ENCODE measurements at regions not wholly inside any gene's neighbourhood (a gene's known extent, or its start where the extent isn't known, plus 50 kb on each side); places are given as distances from the start of the nearest gene placed in this dataset.

DNA sequence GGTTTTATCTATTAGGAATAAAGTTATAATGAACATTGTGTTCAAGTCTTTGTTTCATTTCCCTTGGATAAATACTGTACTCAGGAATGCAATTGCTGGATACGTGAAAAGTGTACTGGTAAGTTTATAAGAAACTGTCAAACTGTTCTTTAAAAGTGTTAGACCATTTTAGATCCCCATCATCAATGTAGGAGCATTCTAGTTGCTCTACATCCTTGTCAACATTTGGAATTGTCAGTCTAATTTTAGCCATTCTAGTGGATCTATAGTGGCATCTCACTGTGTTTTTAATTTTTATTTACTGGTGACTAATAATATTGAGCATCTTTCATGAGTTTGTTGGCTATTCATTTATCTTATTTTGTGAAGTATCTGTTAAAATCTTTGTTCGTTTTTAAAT is 354.0 kb upstream of the NRP1 start:
- no peaks in the 10 kb centered on the region for H3K27me3 ChIP-seq (replicated peaks in 1 of 4; ENCODE audit: control extremely low read depth in 1 of 4, control insufficient read depth in 3 of 4, insufficient read depth in 4 of 4, low read length in 3 of 4)
- no CpG with 5 or more reads among the region's 2 CpGs for WGBS (ENCODE audit: insufficient coverage)
- no peaks in the 10 kb centered on the region for H3K79me2 ChIP-seq (ENCODE audit: control insufficient read depth, insufficient read depth, low read length)
- Mint-ChIP-seq H3K4me1 (no peaks in the 10 kb centered on the region), H3K4me3 (no peak overlapping the region), H3K27ac (no peak overlapping the region), H3K27me3 (no peaks in the 10 kb centered on the region), H3K9me3 (ENCODE audit: insufficient read depth) (peaks cover 15% of the 10 kb centered on the region)
- no peak overlapping the region for H3K9ac ChIP-seq (ENCODE audit: low read length)
- no peak overlapping the region for H3K4me2 ChIP-seq (replicated peaks; ENCODE audit: low read depth, low read length, poor library complexity, severe bottlenecking)
- H3K4me1 ChIP-seq (ENCODE audit: control insufficient read depth in 2 of 2, insufficient read depth in 2 of 2, low read length in 2 of 2) = no peaks in the 10 kb centered on the region
- H3K27ac ChIP-seq (ENCODE audit: low read length in 2 of 2) = no peak overlapping the region
- ATAC-seq (ENCODE audit: low read depth) (no peak), DNase-seq (no peak)
- H3K4me3 ChIP-seq (ENCODE audit: control extremely low read depth in 1 of 5, extremely low read depth in 1 of 5, insufficient read depth in 1 of 5, low read depth in 2 of 5, low read length in 4 of 5) = no peak overlapping the region
- TF ChIP-seq, protein P1, sequence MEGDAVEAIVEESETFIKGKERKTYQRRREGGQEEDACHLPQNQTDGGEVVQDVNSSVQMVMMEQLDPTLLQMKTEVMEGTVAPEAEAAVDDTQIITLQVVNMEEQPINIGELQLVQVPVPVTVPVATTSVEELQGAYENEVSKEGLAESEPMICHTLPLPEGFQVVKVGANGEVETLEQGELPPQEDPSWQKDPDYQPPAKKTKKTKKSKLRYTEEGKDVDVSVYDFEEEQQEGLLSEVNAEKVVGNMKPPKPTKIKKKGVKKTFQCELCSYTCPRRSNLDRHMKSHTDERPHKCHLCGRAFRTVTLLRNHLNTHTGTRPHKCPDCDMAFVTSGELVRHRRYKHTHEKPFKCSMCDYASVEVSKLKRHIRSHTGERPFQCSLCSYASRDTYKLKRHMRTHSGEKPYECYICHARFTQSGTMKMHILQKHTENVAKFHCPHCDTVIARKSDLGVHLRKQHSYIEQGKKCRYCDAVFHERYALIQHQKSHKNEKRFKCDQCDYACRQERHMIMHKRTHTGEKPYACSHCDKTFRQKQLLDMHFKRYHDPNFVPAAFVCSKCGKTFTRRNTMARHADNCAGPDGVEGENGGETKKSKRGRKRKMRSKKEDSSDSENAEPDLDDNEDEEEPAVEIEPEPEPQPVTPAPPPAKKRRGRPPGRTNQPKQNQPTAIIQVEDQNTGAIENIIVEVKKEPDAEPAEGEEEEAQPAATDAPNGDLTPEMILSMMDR (IDR thresholded peaks at IDR 0.05) = no peak
- TF ChIP-seq EZH2 (IDR thresholded peaks at IDR 0.05; ENCODE audit: borderline replicate concordance, insufficient read depth, low read depth, low read length, poor library complexity, severe bottlenecking) = no peak
- no peaks in the 10 kb centered on the region for H3K36me3 ChIP-seq (replicated peaks in 1 of 2; ENCODE audit: control extremely low read depth in 1 of 2, control insufficient read depth in 1 of 2, extremely low read depth in 1 of 2, insufficient read depth in 2 of 2, low read length in 1 of 2)
- POLR2A ChIA-PET = no interaction called here
- CTCF ChIA-PET = no interaction called here
- H2AFZ ChIP-seq (ENCODE audit: insufficient read depth, low read depth, low read length, poor library complexity, severe bottlenecking) = no peak overlapping the region
- peaks cover 0 to 3% (median 1%) of the 10 kb centered on the region in 3 donors for H3K9me3 ChIP-seq (ENCODE audit: control extremely low read depth in 1 of 3, control insufficient read depth in 2 of 3, insufficient read depth in 1 of 3, low read length in 2 of 3)
- H4K20me1 ChIP-seq (ENCODE audit: control insufficient read depth, insufficient read depth, low read length, poor library complexity, severe bottlenecking) = no peaks in the 10 kb centered on the region
- intact Hi-C loops (cut with micrococcal nuclease) = no loop called here

DNA sequence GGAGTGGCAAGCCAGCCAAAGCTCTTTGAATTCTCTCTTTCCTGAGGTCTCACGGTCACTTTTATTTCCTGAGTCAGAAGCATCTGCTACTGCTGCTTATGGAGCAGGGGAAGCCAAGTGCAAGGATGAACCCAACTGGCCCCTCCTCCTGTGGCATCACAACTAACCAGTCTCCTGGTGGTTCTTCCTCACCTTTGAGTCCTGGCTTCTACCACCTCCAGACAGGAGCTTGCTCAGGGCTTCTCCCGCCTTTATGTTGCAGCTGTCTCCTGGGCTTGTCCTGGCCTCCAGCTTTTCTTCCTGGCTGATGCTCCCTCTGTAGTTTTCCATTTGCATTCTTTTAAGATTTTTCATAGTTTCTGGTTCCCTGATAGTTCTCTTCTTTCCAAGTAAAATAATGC is 349.7 kb upstream of the NRP1 start:
- no peak overlapping the region for H3K9ac ChIP-seq (ENCODE audit: low read length)
- 93% methylated on average over 2 of the region's 2 CpGs for WGBS (ENCODE audit: insufficient coverage)
- H3K9me3 ChIP-seq (ENCODE audit: control extremely low read depth in 1 of 3, control insufficient read depth in 2 of 3, insufficient read depth in 1 of 3, low read length in 2 of 3) = peaks cover 0 to 3% (median 3%) of the 10 kb centered on the region in 3 donors
- H2AFZ ChIP-seq (ENCODE audit: insufficient read depth, low read depth, low read length, poor library complexity, severe bottlenecking) = no peak overlapping the region
- Mint-ChIP-seq H3K27me3 (no peaks in the 10 kb centered on the region), H3K4me3 (no peak overlapping the region), H3K27ac (no peak overlapping the region), H3K4me1 (no peaks in the 10 kb centered on the region), H3K9me3 (ENCODE audit: insufficient read depth) (peaks cover 7% of the 10 kb centered on the region)
- H3K4me2 ChIP-seq (replicated peaks; ENCODE audit: low read depth, low read length, poor library complexity, severe bottlenecking) = no peak overlapping the region
- no peaks in the 10 kb centered on the region for H3K79me2 ChIP-seq (ENCODE audit: control insufficient read depth, insufficient read depth, low read length)
- POLR2A ChIA-PET = no interaction called here
- H3K27ac ChIP-seq (ENCODE audit: low read length in 2 of 2) = no peak overlapping the region
- H3K4me1 ChIP-seq (ENCODE audit: control insufficient read depth in 2 of 2, insufficient read depth in 2 of 2, low read length in 2 of 2) = no peaks in the 10 kb centered on the region
- no peak overlapping the region for H3K4me3 ChIP-seq (ENCODE audit: control extremely low read depth in 1 of 5, extremely low read depth in 1 of 5, insufficient read depth in 1 of 5, low read depth in 2 of 5, low read length in 4 of 5)
- ATAC-seq (ENCODE audit: low read depth) (no peak), DNase-seq (no peak)
- no peaks in the 10 kb centered on the region for H3K36me3 ChIP-seq (replicated peaks in 1 of 2; ENCODE audit: control extremely low read depth in 1 of 2, control insufficient read depth in 1 of 2, extremely low read depth in 1 of 2, insufficient read depth in 2 of 2, low read length in 1 of 2)
- no peaks in the 10 kb centered on the region for H4K20me1 ChIP-seq (ENCODE audit: control insufficient read depth, insufficient read depth, low read length, poor library complexity, severe bottlenecking)
- TF ChIP-seq EZH2 (IDR thresholded peaks at IDR 0.05; ENCODE audit: borderline replicate concordance, insufficient read depth, low read depth, low read length, poor library complexity, severe bottlenecking) = no peak
- TF ChIP-seq, protein P1 (IDR thresholded peaks at IDR 0.05) = no peak
- intact Hi-C loops (cut with micrococcal nuclease) = no loop called here
- H3K27me3 ChIP-seq (replicated peaks in 1 of 4; ENCODE audit: control extremely low read depth in 1 of 4, control insufficient read depth in 3 of 4, insufficient read depth in 4 of 4, low read length in 3 of 4) = no peaks in the 10 kb centered on the region
- CTCF ChIA-PET = no interaction called here

All from B cell (primary cell).